ENCODE measurements at regions not wholly inside any gene's neighbourhood (a gene's known extent, or its start where the extent isn't known, plus 50 kb on each side); places are given as distances from the start of the nearest gene placed in this dataset.

GRCh38 chr16:35221482-35222185 is 1762.2 kb downstream of the TP53TG3F start:
- no peak for DNase-seq (ENCODE audit: extremely low read depth in 1 of 11, low read depth in 9 of 11, low spot score in 4 of 11)

- DNase-seq (ENCODE audit: extremely low read depth in 1 of 11, low read depth in 9 of 11, low spot score in 4 of 11): no peak
Observed at GRCh38 chr16:35234679-35235078, 1775.3 kb downstream of the TP53TG3F start.

GRCh38 chr16:35239561-35239960 is 1780.1 kb downstream of the TP53TG3F start:
- no peak for DNase-seq (ENCODE audit: extremely low read depth in 1 of 11, low read depth in 9 of 11, low spot score in 4 of 11)

GRCh38 chr16:35249051-35249450 is 1789.6 kb downstream of the TP53TG3F start:
- no peak for DNase-seq (ENCODE audit: extremely low read depth in 1 of 11, low read depth in 9 of 11, low spot score in 4 of 11)

- DNase-seq (ENCODE audit: extremely low read depth in 1 of 11, low read depth in 9 of 11, low spot score in 4 of 11): no peak
Observed at GRCh38 chr16:35252356-35252936, 1793.0 kb downstream of the TP53TG3F start.

- no peak for DNase-seq (ENCODE audit: extremely low read depth in 1 of 11, low read depth in 9 of 11, low spot score in 4 of 11)
Observed at GRCh38 chr16:35255186-35255803, 1795.9 kb downstream of the TP53TG3F start.

- DNase-seq (ENCODE audit: extremely low read depth in 1 of 11, low read depth in 9 of 11, low spot score in 4 of 11): no peak
Observed at GRCh38 chr16:35255816-35256215, 1796.4 kb downstream of the TP53TG3F start.

- DNase-seq (ENCODE audit: extremely low read depth in 1 of 11, low read depth in 9 of 11, low spot score in 4 of 11): no peak
Observed at GRCh38 chr16:35258381-35258780, 1799.0 kb downstream of the TP53TG3F start.

- DNase-seq (ENCODE audit: extremely low read depth in 1 of 11, low read depth in 9 of 11, low spot score in 4 of 11): no peak
Observed at GRCh38 chr16:35295856-35296255, 1836.4 kb downstream of the TP53TG3F start.

- DNase-seq (ENCODE audit: extremely low read depth in 1 of 11, low read depth in 9 of 11, low spot score in 4 of 11): no peak
Observed at GRCh38 chr16:35296962-35297653, 1837.7 kb downstream of the TP53TG3F start.

GRCh38 chr16:35298460-35299243 is 1839.2 kb downstream of the TP53TG3F start:
- no peak for DNase-seq (ENCODE audit: extremely low read depth in 1 of 11, low read depth in 9 of 11, low spot score in 4 of 11)

GRCh38 chr16:35302859-35303258 is 1843.4 kb downstream of the TP53TG3F start:
- no peak for DNase-seq (ENCODE audit: extremely low read depth in 1 of 11, low read depth in 9 of 11, low spot score in 4 of 11)

GRCh38 chr16:35305476-35305875 is 1846.1 kb downstream of the TP53TG3F start:
- no peak for DNase-seq (ENCODE audit: extremely low read depth in 1 of 11, low read depth in 9 of 11, low spot score in 4 of 11)

- DNase-seq (ENCODE audit: extremely low read depth in 1 of 11, low read depth in 9 of 11, low spot score in 4 of 11): no peak
Observed at GRCh38 chr16:35306915-35307314, 1847.5 kb downstream of the TP53TG3F start.

GRCh38 chr16:35308674-35309073 is 1849.3 kb downstream of the TP53TG3F start:
- DNase-seq (ENCODE audit: extremely low read depth in 1 of 11, low read depth in 9 of 11, low spot score in 4 of 11): no peak

- DNase-seq (ENCODE audit: extremely low read depth in 1 of 11, low read depth in 9 of 11, low spot score in 4 of 11): no peak
Observed at GRCh38 chr16:35310999-35311398, 1851.6 kb downstream of the TP53TG3F start.

GRCh38 chr16:35311475-35311874 is 1852.1 kb downstream of the TP53TG3F start:
- DNase-seq (ENCODE audit: extremely low read depth in 1 of 11, low read depth in 9 of 11, low spot score in 4 of 11): no peak

- DNase-seq (ENCODE audit: extremely low read depth in 1 of 11, low read depth in 9 of 11, low spot score in 4 of 11): no peak
Observed at GRCh38 chr16:35314298-35314697, 1854.9 kb downstream of the TP53TG3F start.

- no peak for DNase-seq (ENCODE audit: extremely low read depth in 1 of 11, low read depth in 9 of 11, low spot score in 4 of 11)
Observed at GRCh38 chr16:35319536-35320192, 1860.3 kb downstream of the TP53TG3F start.
